ENCODE measurements at regions not wholly inside any gene's neighbourhood (a gene's known extent, or its start where the extent isn't known, plus 50 kb on each side); places are given as distances from the start of the nearest gene placed in this dataset.

GRCh38 chr2:241953324-241953928 is 83.9 kb downstream of the RTP5 start:
- TF ChIP-seq EP300 (IDR thresholded peaks at IDR 0.05) (no peak), POLR2A (IDR thresholded peaks at IDR 0.05) (no peak)
